B cell (primary cell): ENCODE measurements at regions not wholly inside any gene's neighbourhood (a gene's known extent, or its start where the extent isn't known, plus 50 kb on each side); places are given as distances from the start of the nearest gene placed in this dataset.

Source experiments
- ATAC-seq: fragments of 200-7000 bp; cut with Tn5 transposase; one replicate; pipeline ENCODE4 v1.10.0; 2021; ENCODE audit warnings: low read depth, mild to moderate bottlenecking, moderate number of reproducible peaks, moderate library complexity
- CTCF ChIA-PET: fragments of 350-600 bp; sonication (Branson Sonifier 250); formaldehyde crosslinking; loops from one replicate; lab custom pipeline; 2021; ENCODE audit warnings: antibody characterized with exemption, inconsistent platforms; lab: Charles Lee
- POLR2A ChIA-PET: fragments of 350-600 bp; sonication (Branson Sonifier 250); formaldehyde crosslinking; loops from one replicate; lab custom pipeline; 2021; ENCODE audit warnings: antibody characterized with exemption; lab: Charles Lee
- DNase-seq: peaks from one replicate; pipeline ENCODE4 v3.0.0; 2013
- H2AFZ ChIP-seq: 2 replicates; pipeline ENCODE4 v1.6.1; 2012; ENCODE audit warnings: mild to moderate bottlenecking, low read depth, low read length; ENCODE audit not compliant: insufficient read depth, poor library complexity, severe bottlenecking
- H3K27ac ChIP-seq, 2 donors: 1 replicate in 1 of 2; 2 replicates in 1 of 2; pipeline ENCODE4 v1.5.1; 2012 to 2013; ENCODE audit warnings: low read length in 2 of 2, mild to moderate bottlenecking in 2 of 2, moderate library complexity in 1 of 2
- H3K27me3 ChIP-seq, 4 experiments: fragments of 200-600 bp in 1 of 4; sonication (generic) in 1 of 4; replicated peaks in 1 of 4; 1 replicate in 2 of 4; 2 replicates in 2 of 4; pipeline versions ENCODE4 v1.6.1 to v1.7.0; 2013 to 2016; ENCODE audit warnings: low read length in 3 of 4, mild to moderate bottlenecking in 2 of 4, mixed read lengths in 1 of 4, moderate library complexity in 1 of 4; ENCODE audit not compliant: insufficient read depth in 4 of 4, control insufficient read depth in 3 of 4; ENCODE audit errors: control extremely low read depth in 1 of 4
- H3K36me3 ChIP-seq, 2 experiments: replicated peaks in 1 of 2; 1 replicate in 1 of 2; 2 replicates in 1 of 2; pipeline versions ENCODE4 v1.6.1 to v1.7.1; 2013; ENCODE audit warnings: low read length in 1 of 2; ENCODE audit not compliant: insufficient read depth in 2 of 2, control insufficient read depth in 1 of 2; ENCODE audit errors: control extremely low read depth in 1 of 2, extremely low read depth in 1 of 2
- H3K4me1 ChIP-seq, 2 donors: fragments of 200-600 bp in 1 of 2; sonication (generic) in 1 of 2; 1 replicate in 1 of 2; 2 replicates in 1 of 2; pipeline versions ENCODE4 v1.5.1 to v1.6.1; 2013 to 2017; ENCODE audit warnings: low read length in 2 of 2; ENCODE audit not compliant: control insufficient read depth in 2 of 2, insufficient read depth in 2 of 2
- H3K4me2 ChIP-seq: replicated peaks from 2 replicates; pipeline ENCODE3; 2012; ENCODE audit warnings: mild to moderate bottlenecking, low read depth, low read length; ENCODE audit not compliant: poor library complexity, severe bottlenecking
- H3K4me3 ChIP-seq, 5 experiments: fragments of 200-600 bp in 1 of 5; sonication (generic) in 1 of 5; 1 replicate in 3 of 5; 2 replicates in 2 of 5; pipeline versions ENCODE4 v1.5.1 to v1.7.0; 2011 to 2016; ENCODE audit warnings: low read length in 4 of 5, mild to moderate bottlenecking in 4 of 5, low read depth in 2 of 5, control low read depth in 1 of 5, moderate library complexity in 1 of 5; ENCODE audit not compliant: insufficient read depth in 1 of 5; ENCODE audit errors: control extremely low read depth in 1 of 5, extremely low read depth in 1 of 5
- H3K79me2 ChIP-seq: fragments of 200-600 bp; sonication (generic); one replicate; pipeline ENCODE4 v1.6.0; 2016; ENCODE audit warnings: low read length; ENCODE audit not compliant: control insufficient read depth, insufficient read depth
- H3K9ac ChIP-seq: fragments of 200-600 bp; sonication (generic); 2 replicates; pipeline ENCODE4 v1.6.1; 2017; ENCODE audit warnings: mild to moderate bottlenecking, low read length, moderate library complexity
- H3K9me3 ChIP-seq, 3 donors: one replicate each; pipeline versions ENCODE4 v1.6.1 to v1.7.1; 2013; ENCODE audit warnings: low read length in 2 of 3; ENCODE audit not compliant: control insufficient read depth in 2 of 3, insufficient read depth in 1 of 3; ENCODE audit errors: control extremely low read depth in 1 of 3
- H4K20me1 ChIP-seq: 2 replicates; pipeline ENCODE4 v1.6.0; 2012; ENCODE audit warnings: mild to moderate bottlenecking, low read length; ENCODE audit not compliant: insufficient read depth, control insufficient read depth, poor library complexity, severe bottlenecking
- H3K27ac Mint-ChIP-seq: one replicate; pipeline ENCODE4 v1.8.0; 2021; ENCODE audit warnings: mixed read lengths
- H3K27me3 Mint-ChIP-seq: one replicate; pipeline ENCODE4 v1.8.0; 2021; ENCODE audit warnings: mixed read lengths
- H3K4me1 Mint-ChIP-seq: one replicate; pipeline ENCODE4 v1.8.0; 2021; ENCODE audit warnings: mixed read lengths
- H3K4me3 Mint-ChIP-seq: one replicate; pipeline ENCODE4 v1.8.0; 2021; ENCODE audit warnings: mixed read lengths
- H3K9me3 Mint-ChIP-seq: one replicate; pipeline ENCODE4 v1.8.0; 2022; ENCODE audit warnings: mixed read lengths; ENCODE audit not compliant: insufficient read depth
- CTCF ChIP-seq: fragments of 200-600 bp; IDR thresholded peaks from one replicate; pipeline ENCODE4 v1.8.0; 2022; ENCODE audit warnings: antibody characterized with exemption, mild to moderate bottlenecking
- EZH2 ChIP-seq: IDR thresholded peaks from 2 replicates; pipeline ENCODE4 v1.6.1; 2012; ENCODE audit warnings: borderline replicate concordance, low read depth, mild to moderate bottlenecking, moderate library complexity, low read length; ENCODE audit not compliant: insufficient read depth, poor library complexity, severe bottlenecking
- WGBS: methylation state at CpG from one replicate; pipeline ENCODE4 v1.1.5; 2013; ENCODE audit warnings: missing lambda C conversion rate; ENCODE audit not compliant: insufficient coverage; 5-methylcytosine and 5-hydroxymethylcytosine counted together
- intact Hi-C: fragments of 100-400 bp; cut with micrococcal nuclease; formaldehyde crosslinking; loops from one replicate; pipeline ENCODE4 v1.10.0; 2022

- Mint-ChIP-seq H3K27ac (no peak overlapping the region), H3K27me3 (no peaks in the 10 kb centered on the region), H3K4me3 (no peak overlapping the region), H3K4me1 (no peaks in the 10 kb centered on the region), H3K9me3 (peaks cover 10% of the 10 kb centered on the region)
- DNase-seq (no peak), ATAC-seq (no peak)
- H4K20me1 ChIP-seq, result no peaks in the 10 kb centered on the region
- peaks cover 0 to 2% (median 0%) of the 10 kb centered on the region in 3 donors for H3K9me3 ChIP-seq
- no peak for TF ChIP-seq CTCF
- H2AFZ ChIP-seq, result no peak overlapping the region
- no peaks in the 10 kb centered on the region for H3K36me3 ChIP-seq
- POLR2A ChIA-PET, result no interaction called here
- no peaks in the 10 kb centered on the region for H3K27me3 ChIP-seq
- no peak overlapping the region for H3K9ac ChIP-seq
- no peaks in the 10 kb centered on the region for H3K4me1 ChIP-seq
- no peak overlapping the region for H3K27ac ChIP-seq
- no peaks in the 10 kb centered on the region for H3K79me2 ChIP-seq
- no peak overlapping the region for H3K4me3 ChIP-seq
- 100% methylated on average over 1 of the region's 6 CpGs for WGBS
- CTCF ChIA-PET, result no interaction called here
- intact Hi-C loops, result no loop called here
- H3K4me2 ChIP-seq, result no peak overlapping the region
These were observed 463.9 kb upstream of the ADAMTS9 start for GRCh38 chr3:65151666-65152065.

GRCh38 chr3:65149877-65150276 lies 462.1 kb upstream of the ADAMTS9 start:
- ChIA-PET POLR2A (no interaction called here), CTCF (no interaction called here)
- H3K4me1 Mint-ChIP-seq, result no peaks in the 10 kb centered on the region
- H2AFZ ChIP-seq, result no peak overlapping the region
- no peaks in the 10 kb centered on the region for H3K36me3 ChIP-seq
- peaks cover 6% of the 10 kb centered on the region for H3K9me3 Mint-ChIP-seq
- intact Hi-C loops, result no loop called here
- H3K27me3 Mint-ChIP-seq, result no peaks in the 10 kb centered on the region
- H3K4me3 Mint-ChIP-seq, result no peak overlapping the region
- H3K4me2 ChIP-seq, result no peak overlapping the region
- WGBS, result no CpG with 5 or more reads among the region's 1 CpG
- H3K9me3 ChIP-seq, result peaks cover 0 to 2% (median 0%) of the 10 kb centered on the region in 3 donors
- no peak overlapping the region for H3K27ac ChIP-seq
- no peak overlapping the region for H3K4me3 ChIP-seq
- no peaks in the 10 kb centered on the region for H3K27me3 ChIP-seq
- H3K9ac ChIP-seq, result no peak overlapping the region
- TF ChIP-seq EZH2, result no peak
- ATAC-seq (no peak), DNase-seq (no peak)
- H3K4me1 ChIP-seq, result no peaks in the 10 kb centered on the region
- H3K79me2 ChIP-seq, result no peaks in the 10 kb centered on the region
- H3K27ac Mint-ChIP-seq, result no peak overlapping the region
- no peaks in the 10 kb centered on the region for H4K20me1 ChIP-seq
